Fibroblast of pulmonary artery (primary cell): ENCODE measurements at regions not wholly inside any gene's neighbourhood (a gene's known extent, or its start where the extent isn't known, plus 50 kb on each side); places are given as distances from the start of the nearest gene placed in this dataset.

ENCODE experiments used
- DNase-seq: peaks from one replicate; pipeline ENCODE4 v3.0.0-alpha.2; 2010; ENCODE audit warnings: low read depth
- H3K4me3 ChIP-seq: replicated peaks from 2 replicates; pipeline ENCODE4 v1.5.1; 2011; ENCODE audit warnings: low read depth, mild to moderate bottlenecking, control low read depth, low read length, moderate library complexity
- CTCF ChIP-seq: IDR thresholded peaks from 2 replicates; pipeline ENCODE4 v1.5.1; 2011; ENCODE audit warnings: mild to moderate bottlenecking, control low read depth, low read length, inconsistent platforms; ENCODE audit errors: missing control alignments

- TF ChIP-seq CTCF = no peak
- no peak overlapping the region for H3K4me3 ChIP-seq
- no peak for DNase-seq
Observed at GRCh38 chr18:79584491-79585394, 94.9 kb upstream of the CTDP1 start.

- TF ChIP-seq CTCF = no peak
- H3K4me3 ChIP-seq = no peak overlapping the region
- no peak for DNase-seq
Observed at GRCh38 chr18:79585395-79586370, 93.9 kb upstream of the CTDP1 start.

- no peak for TF ChIP-seq CTCF
- H3K4me3 ChIP-seq = no peak overlapping the region
- DNase-seq = no peak
Observed at GRCh38 chr18:79586436-79587225, 93.0 kb upstream of the CTDP1 start.

- no peak for DNase-seq
- TF ChIP-seq CTCF = no peak
- no peak overlapping the region for H3K4me3 ChIP-seq
Observed at GRCh38 chr18:79587226-79587741, 92.3 kb upstream of the CTDP1 start.

GRCh38 chr18:79587779-79588635, 91.6 kb upstream of the CTDP1 start:
- no peak for TF ChIP-seq CTCF
- DNase-seq = no peak
- no peak overlapping the region for H3K4me3 ChIP-seq
